GM12878 (cell line): ENCODE measurements at regions not wholly inside any gene's neighbourhood (a gene's known extent, or its start where the extent isn't known, plus 50 kb on each side); places are given as distances from the start of the nearest gene placed in this dataset.

Experiments used
- ATAC-seq: fragments of 200-7000 bp; cut with Tn5 transposase; 3 replicates; pipeline ENCODE4 v1.9.1; 2020; ENCODE audit warnings: mild to moderate bottlenecking, moderate library complexity
- BruUV-seq: library from RNA; stranded (reverse); fragments of 400-500 nt; replicated peaks from 2 replicates; lab custom pipeline; 2021; lab: Mats Ljungman, UMichigan
- CTCF ChIA-PET: fragments of 300-600 bp; sonication (Branson Sonifier 250); formaldehyde crosslinking; extraction: SDS; loops from one replicate; lab custom pipeline; 2021; ENCODE audit warnings: inconsistent platforms; lab: Yijun Ruan, JAX
- POLR2A ChIA-PET: fragments of 350-600 bp; formaldehyde crosslinking; extraction: SDS; loops from one replicate; lab custom pipeline; 2021; ENCODE audit warnings: inconsistent platforms; lab: Charles Lee
- RAD21 ChIA-PET: fragments of 300-600 bp; sonication (Branson Sonifier 250); formaldehyde crosslinking; loops from one replicate; lab custom pipeline; 2023; ENCODE audit warnings: antibody characterized with exemption; ENCODE audit not compliant: unreplicated experiment; lab: Charles Lee
- SMC1A ChIA-PET: fragments of 300-600 bp; sonication (Branson Sonifier 250); formaldehyde crosslinking; loops from one replicate; lab custom pipeline; 2023; ENCODE audit not compliant: unreplicated experiment, uncharacterized antibody; lab: Charles Lee
- DNase-seq: peaks from one replicate; pipeline ENCODE4 v3.0.0-alpha.2; 2011; ENCODE audit warnings: low read depth, low spot score
- FAIRE-seq: peaks from 3 replicates; lab custom pipeline; 2011; peaks lifted over from hg19 to GRCh38; lab: Jason Lieb, UNC
- H2AFZ ChIP-seq: 2 replicates; pipeline ENCODE4 v1.6.0; 2011; ENCODE audit warnings: low read depth, low read length, control low read depth; ENCODE audit not compliant: control insufficient read depth
- H3K27ac ChIP-seq: 2 replicates; pipeline ENCODE4 v1.5.1; 2011; ENCODE audit warnings: control low read depth; ENCODE audit not compliant: control insufficient read depth, insufficient read depth
- H3K27me3 ChIP-seq, 2 experiments: replicated peaks in 1 of 2; 2 replicates each; pipeline versions ENCODE4 v1.6.0 to v1.6.1; 2011; ENCODE audit warnings: low read length in 1 of 2; ENCODE audit not compliant: control insufficient read depth in 2 of 2, insufficient read depth in 2 of 2
- H3K36me3 ChIP-seq, 2 experiments: 2 replicates each; pipeline ENCODE4 v1.5.1; 2011; ENCODE audit warnings: low read length in 1 of 2; ENCODE audit not compliant: control insufficient read depth in 2 of 2, insufficient read depth in 2 of 2
- H3K4me1 ChIP-seq: 2 replicates; pipeline ENCODE4 v1.6.1; 2011; ENCODE audit warnings: mild to moderate bottlenecking, low read length, moderate library complexity, mixed read lengths; ENCODE audit not compliant: control insufficient read depth, insufficient read depth
- H3K4me2 ChIP-seq: 2 replicates; pipeline ENCODE4 v1.6.0; 2011; ENCODE audit warnings: control low read depth; ENCODE audit not compliant: control insufficient read depth, insufficient read depth
- H3K4me3 ChIP-seq: fragments of 200-600 bp; sonication (generic); 2 replicates; pipeline ENCODE4 v1.5.1; 2016
- H3K79me2 ChIP-seq: 2 replicates; pipeline ENCODE4 v1.6.0; 2011; ENCODE audit warnings: low read length; ENCODE audit not compliant: control insufficient read depth, insufficient read depth
- H3K9ac ChIP-seq: 2 replicates; pipeline ENCODE4 v1.8.0; 2011; ENCODE audit warnings: low read length, control low read depth, mixed read lengths; ENCODE audit not compliant: control insufficient read depth, insufficient read depth
- H3K9me3 ChIP-seq: replicated peaks from 3 replicates; pipeline ENCODE4 v1.5.1; 2011; ENCODE audit warnings: mild to moderate bottlenecking, low read length; ENCODE audit not compliant: control insufficient read depth, insufficient read depth
- H4K20me1 ChIP-seq: 2 replicates; pipeline ENCODE4 v1.6.0; 2011; ENCODE audit not compliant: control insufficient read depth, insufficient read depth
- ATF3 ChIP-seq: IDR thresholded peaks from 2 replicates; pipeline ENCODE4 v1.6.1; 2011; ENCODE audit warnings: low read depth, mild to moderate bottlenecking, low read length, moderate library complexity, borderline replicate concordance; ENCODE audit errors: extremely low read depth
- CHD1 ChIP-seq: IDR thresholded peaks from 2 replicates; pipeline ENCODE4 v1.6.1; 2012; ENCODE audit warnings: low read depth, low read length, improper control_type of control experiment
- RAD21 ChIP-seq: IDR thresholded peaks from 2 replicates; pipeline ENCODE4 v1.6.1; 2011; ENCODE audit warnings: mild to moderate bottlenecking, low read depth, low read length, moderate library complexity; ENCODE audit not compliant: insufficient read depth
- WGBS: methylation state at CpG from one replicate; pipeline ENCODE4 v1.1.6; 2016; ENCODE audit warnings: low lambda C conversion rate; ENCODE audit not compliant: insufficient replicate concordance, insufficient coverage; ENCODE audit errors: missing lambda C conversion rate; 5-methylcytosine and 5-hydroxymethylcytosine counted together
- in situ Hi-C: fragments of 300-500 bp; cut with MboI; formaldehyde crosslinking; loops from 9 replicates; pipeline ENCODE4 v1.14.3; 2018; ENCODE audit warnings: mixed read lengths
- intact Hi-C: fragments of 100-400 bp; cut with micrococcal nuclease; formaldehyde crosslinking; loops from one replicate; pipeline ENCODE4 v1.14.2; 2022; ENCODE audit not compliant: unreplicated experiment

GRCh38 chr14:61607570-61608244 is 87.6 kb upstream of the HIF1A start:
- Histone ChIP-seq H2AFZ (no peak overlapping the region), H4K20me1 (no peaks in the 10 kb centered on the region), H3K79me2 (no peaks in the 10 kb centered on the region), H3K9ac (no peak overlapping the region), H3K27ac (no peak overlapping the region), H3K9me3 (no peaks in the 10 kb centered on the region; the same call in 2 of the 3 replicates), H3K36me3 (no peaks in the 10 kb centered on the region), H3K4me3 (no peak overlapping the region)
- no TSS peak for BruUV-seq
- CTCF ChIA-PET: interaction anchor here (1.4 to 1.7 kb wide), 3 partner anchors 15 to 23 kb away, joined by 4 to 5 read pairs (median 4); no protein-coding TSS in a partner anchor
- TF ChIP-seq RAD21 (peak; percentile 33; the same call in 1 of the 2 replicates), ATF3 (no peak), CHD1 (no peak)
- TF ChIP-seq, all 136 proteins: peak for 1
- WGBS: 76% methylated on average over 7 of the region's 7 CpGs
- ChIA-PET POLR2A (interaction anchor here (0.6 to 1.1 kb wide), 2 partner anchors 16 to 280 kb away, joined by 4 read pairs; no protein-coding TSS in a partner anchor), RAD21 (no interaction called here), SMC1A (interaction anchor here (0.6 to 1.4 kb wide), 5 partner anchors 9 to 92 kb away, joined by 3 to 4 read pairs (median 3); no protein-coding TSS in a partner anchor)
- FAIRE-seq: no peak
- no peaks in the 10 kb centered on the region for H3K4me1 ChIP-seq
- DNase-seq: no peak
- intact Hi-C loops (no loop called here), in situ Hi-C loops (no loop called here)
- H3K27me3 ChIP-seq: no peaks in the 10 kb centered on the region
- ATAC-seq: no peak
- no peak overlapping the region for H3K4me2 ChIP-seq
